HG02938 (cell line): ENCODE measurements at regions not wholly inside any gene's neighbourhood (a gene's known extent, or its start where the extent isn't known, plus 50 kb on each side); places are given as distances from the start of the nearest gene placed in this dataset.

Experiments used
- ATAC-seq: cut with Tn5 transposase; IDR thresholded peaks from one replicate; pipeline ENCODE4 v1.9.1; 2021; ENCODE audit warnings: mild to moderate bottlenecking, moderate library complexity; ENCODE audit not compliant: unreplicated experiment

- ATAC-seq: no peak
Observed at GRCh38 chr3:70899816-70900215, 587.4 kb upstream of the MDFIC2 start.

GRCh38 chr3:70890020-70890394, 577.6 kb upstream of the MDFIC2 start:
- ATAC-seq: no peak

- no peak for ATAC-seq
Observed at GRCh38 chr3:70889162-70890019, 577.0 kb upstream of the MDFIC2 start.

GRCh38 chr3:70885636-70886035, 573.2 kb upstream of the MDFIC2 start:
- no peak for ATAC-seq

- ATAC-seq: no peak
Observed at GRCh38 chr3:70882104-70882503, 569.7 kb upstream of the MDFIC2 start.

GRCh38 chr3:70880421-70880820, 568.0 kb upstream of the MDFIC2 start:
- ATAC-seq: no peak

- ATAC-seq: no peak
Observed at GRCh38 chr3:70876154-70876553, 563.7 kb upstream of the MDFIC2 start.

- ATAC-seq: no peak
Observed at GRCh38 chr3:70874196-70874595, 561.8 kb upstream of the MDFIC2 start.

- ATAC-seq: no peak
Observed at GRCh38 chr3:70873686-70874085, 561.2 kb upstream of the MDFIC2 start.

GRCh38 chr3:70871909-70872656, 559.6 kb upstream of the MDFIC2 start:
- ATAC-seq: no peak

- no peak for ATAC-seq
Observed at GRCh38 chr3:70870576-70870975, 558.1 kb upstream of the MDFIC2 start.

- no peak for ATAC-seq
Observed at GRCh38 chr3:70868561-70868960, 556.1 kb upstream of the MDFIC2 start.

- no peak for ATAC-seq
Observed at GRCh38 chr3:70863049-70863448, 550.6 kb upstream of the MDFIC2 start.

- no peak for ATAC-seq
Observed at GRCh38 chr3:70861855-70862254, 549.4 kb upstream of the MDFIC2 start.

GRCh38 chr3:70861234-70861633, 548.8 kb upstream of the MDFIC2 start:
- no peak for ATAC-seq

GRCh38 chr3:70857916-70858315, 545.5 kb upstream of the MDFIC2 start:
- no peak for ATAC-seq

GRCh38 chr3:70856414-70857162, 544.1 kb upstream of the MDFIC2 start:
- peak; percentile 76 for ATAC-seq

- no peak for ATAC-seq
Observed at GRCh38 chr3:70855149-70855548, 542.7 kb upstream of the MDFIC2 start.

- no peak for ATAC-seq
Observed at GRCh38 chr3:70854108-70854507, 541.7 kb upstream of the MDFIC2 start.

GRCh38 chr3:70853161-70853944, 540.9 kb upstream of the MDFIC2 start:
- ATAC-seq: no peak
